Left ventricle myocardium superior (tissue), 1 donor: ENCODE measurements at regions not wholly inside any gene's neighbourhood (a gene's known extent, or its start where the extent isn't known, plus 50 kb on each side); places are given as distances from the start of the nearest gene placed in this dataset.
A peak's percentile ranks its signal among the peaks of the same experiment; 100 is the strongest.

Source experiments
- ATAC-seq: fragments of 200-7000 bp; cut with Tn5 transposase; one replicate; pipeline ENCODE4 v1.9.1; 2020; ENCODE audit warnings: mild to moderate bottlenecking, moderate library complexity
- DNase-seq: peaks from one replicate; pipeline ENCODE4 v3.0.0-alpha.2; 2020
- intact Hi-C: fragments of 100-400 bp; cut with micrococcal nuclease; formaldehyde crosslinking; loops from one replicate; pipeline ENCODE4 v1.11.0; 2022
- donor health status: DM: no; HTN: yes; CAD: no; lungs with severe emphysema.

DNA sequence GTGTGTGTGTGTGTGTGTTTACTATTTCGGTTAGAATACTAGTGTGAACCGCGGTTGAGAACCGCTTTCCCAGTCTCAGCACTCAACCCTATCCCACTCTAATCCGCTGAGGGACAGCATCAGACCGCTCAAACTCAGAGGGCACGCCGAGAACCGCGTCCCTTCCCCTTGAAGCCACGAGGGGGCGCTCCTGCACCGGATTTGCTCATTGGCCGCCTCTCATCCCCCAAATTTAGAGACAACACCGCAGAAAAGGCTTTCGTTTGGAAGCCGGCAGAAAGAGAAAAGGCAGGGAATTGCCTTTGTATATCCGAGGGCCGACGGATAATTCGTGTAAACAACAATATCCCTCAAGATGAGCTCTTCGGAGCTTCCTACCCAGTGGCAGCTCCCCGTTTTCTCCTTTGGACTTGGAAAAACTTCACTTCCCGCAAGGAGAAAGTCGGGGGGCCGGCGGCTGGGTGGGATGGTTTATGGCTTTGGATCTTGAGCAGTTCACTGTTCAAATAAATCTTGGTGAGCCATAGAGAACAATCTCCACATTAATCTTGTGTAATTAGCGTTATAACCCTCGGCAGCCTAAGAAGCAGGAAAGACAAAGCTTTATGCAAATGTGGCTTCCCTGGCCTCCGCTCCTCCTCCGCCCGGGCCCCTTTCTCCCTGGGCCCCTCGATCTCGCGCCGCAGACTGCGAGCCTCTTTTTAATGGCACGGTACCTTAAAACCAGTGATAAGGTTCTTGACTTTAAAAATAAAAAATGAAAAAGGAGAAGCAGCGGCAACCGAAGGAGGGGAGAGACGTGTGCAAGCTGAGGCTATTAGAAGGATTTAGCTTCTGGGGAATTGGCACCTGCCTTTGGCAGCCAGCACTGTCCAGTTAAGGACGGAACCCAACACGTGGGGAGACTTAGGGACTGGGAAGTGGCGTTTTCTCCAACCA, 296.8 kb downstream of the PARP8 start:
- intact Hi-C loops = no loop called here
- peak; percentile 82 for ATAC-seq
- peak; percentile 71 for DNase-seq

DNA sequence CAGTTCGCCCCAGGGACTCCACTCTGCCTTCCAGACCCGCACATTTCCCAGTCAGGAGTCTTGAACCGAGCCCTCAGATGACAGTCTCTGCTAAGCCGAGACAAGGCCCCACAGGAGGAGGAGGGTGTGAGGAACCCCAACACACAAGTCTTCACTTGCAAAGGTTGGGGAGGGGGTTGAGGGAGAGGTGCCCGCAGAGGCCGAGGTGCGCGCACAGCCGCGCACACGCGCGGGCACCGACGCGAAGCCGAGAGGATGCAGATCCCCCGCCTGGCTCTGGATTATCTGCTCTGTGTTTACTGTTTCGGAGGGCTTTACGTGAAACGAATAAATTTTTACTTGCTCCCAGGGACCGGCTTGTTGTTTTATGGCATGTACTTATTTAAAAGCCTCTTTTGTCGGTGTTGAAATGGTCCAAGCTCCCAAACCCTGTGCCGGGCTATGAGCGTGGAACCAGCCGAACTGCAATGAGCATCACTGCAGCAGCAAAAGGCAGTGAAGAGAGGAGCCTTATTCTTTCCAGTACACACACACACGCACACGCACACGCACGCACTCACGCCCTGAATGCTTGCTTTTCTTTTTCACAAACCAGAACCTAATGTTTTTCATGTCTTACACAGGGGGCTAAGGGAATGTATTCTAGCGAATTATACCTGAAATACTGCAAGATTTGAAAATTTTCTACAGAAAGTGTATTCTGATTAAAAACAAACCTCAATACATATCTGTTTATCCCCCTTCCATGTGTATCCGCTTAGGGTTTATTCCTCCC, 297.7 kb downstream of the PARP8 start:
- DNase-seq (no peak), ATAC-seq (no peak)
- intact Hi-C loops = no loop called here

GRCh38 chr5:50964746-50965653, 298.6 kb downstream of the PARP8 start:
- intact Hi-C loops = no loop called here
- ATAC-seq = no peak
- no peak for DNase-seq

- no peak for ATAC-seq
- intact Hi-C loops = no loop called here
- DNase-seq = no peak
These were observed 299.4 kb downstream of the PARP8 start for GRCh38 chr5:50965654-50966375.

GRCh38 chr5:50967009-50967562, 300.6 kb downstream of the PARP8 start:
- intact Hi-C loops = no loop called here
- ATAC-seq (no peak), DNase-seq (no peak)

GRCh38 chr5:50967563-50968355, 301.3 kb downstream of the PARP8 start:
- ATAC-seq = peak; percentile 55
- intact Hi-C loops = no loop called here

GRCh38 chr5:50968356-50969149, 302.1 kb downstream of the PARP8 start:
- intact Hi-C loops = no loop called here
- no peak for DNase-seq

More at GRCh38 chr5:50967563-50968355, 301.3 kb downstream of the PARP8 start:
- no peak for DNase-seq

GRCh38 chr5:50969151-50970031, 303.0 kb downstream of the PARP8 start:
- intact Hi-C loops = no loop called here
- DNase-seq (no peak), ATAC-seq (peak; percentile 29)

More at GRCh38 chr5:50968356-50969149, 302.1 kb downstream of the PARP8 start:
- ATAC-seq = no peak

GRCh38 chr5:50975840-50976239, 309.4 kb downstream of the PARP8 start:
- ATAC-seq (no peak), DNase-seq (no peak)
- intact Hi-C loops = no loop called here

- intact Hi-C loops = no loop called here
- ATAC-seq = no peak
- DNase-seq = no peak
These were observed 312.5 kb downstream of the PARP8 start for GRCh38 chr5:50978924-50979323.

DNA sequence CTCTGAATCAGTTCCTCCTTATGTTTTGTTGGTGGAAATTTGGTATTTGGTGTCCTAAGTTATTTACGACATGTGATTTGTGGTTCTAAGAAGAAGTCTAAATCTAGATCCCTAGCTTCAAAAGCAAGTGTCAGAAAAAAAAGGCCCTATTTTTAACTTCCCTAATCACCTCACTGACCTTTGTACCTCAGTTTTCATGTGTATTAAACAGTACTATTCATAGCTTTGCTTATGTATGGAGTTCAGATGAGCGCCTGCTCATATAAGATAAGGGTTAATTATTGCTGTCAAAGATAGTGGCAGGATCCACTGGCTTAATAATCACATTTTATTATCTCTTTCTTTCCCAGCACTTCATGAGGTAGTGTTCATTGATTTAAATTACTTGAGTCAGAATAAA, 318.2 kb downstream of the PARP8 start:
- DNase-seq (no peak), ATAC-seq (no peak)
- intact Hi-C loops = no loop called here

GRCh38 chr5:50990296-50990924, 324.0 kb downstream of the PARP8 start:
- no peak for ATAC-seq
- intact Hi-C loops = no loop called here
- no peak for DNase-seq

DNA sequence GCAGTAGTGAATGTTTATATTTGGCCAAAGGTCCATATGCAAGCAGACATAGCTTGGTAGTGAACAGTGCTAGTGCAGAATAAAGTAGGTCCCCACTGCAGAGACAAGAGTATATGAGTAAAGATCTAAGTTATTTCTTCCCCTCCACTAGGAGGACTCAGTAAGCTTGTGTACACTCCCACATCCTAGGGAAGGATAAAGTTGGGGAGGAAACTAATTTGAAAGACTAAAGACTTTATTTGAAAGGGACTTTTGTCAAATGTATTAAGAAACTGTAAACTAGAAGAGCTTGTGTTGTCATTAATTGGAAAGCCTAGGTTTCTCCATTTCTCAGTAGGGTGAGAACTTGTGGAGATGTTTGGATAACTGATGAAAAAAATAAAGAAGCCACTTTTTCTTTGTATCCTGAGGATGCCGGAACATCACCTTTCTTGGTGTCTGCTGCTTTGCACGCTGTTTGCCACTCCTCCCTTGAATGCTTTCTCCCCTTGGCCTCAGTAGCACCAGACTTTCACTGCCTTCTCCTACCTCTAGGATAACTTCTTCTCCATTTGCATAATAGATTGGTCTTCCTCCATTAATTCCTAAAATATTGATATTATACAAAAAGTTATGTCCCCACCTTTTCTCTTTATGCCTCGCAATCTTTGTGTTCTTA, 329.0 kb downstream of the PARP8 start:
- intact Hi-C loops = no loop called here
- DNase-seq = no peak
- no peak for ATAC-seq

GRCh38 chr5:51001227-51001923, 334.9 kb downstream of the PARP8 start:
- ATAC-seq (no peak), DNase-seq (no peak)
- intact Hi-C loops = no loop called here
